Femur (tissue), 1 donor: ENCODE measurements at regions not wholly inside any gene's neighbourhood (a gene's known extent, or its start where the extent isn't known, plus 50 kb on each side); places are given as distances from the start of the nearest gene placed in this dataset.
"Not testable (repeated sequence)": the region's sequence is repeated elsewhere in the genome, so short reads cannot be mapped to it uniquely, and the experiment has no call there.

ENCODE experiments used
- DNase-seq: peaks from one replicate; pipeline ENCODE4 v3.0.0-alpha.2; 2017

DNA sequence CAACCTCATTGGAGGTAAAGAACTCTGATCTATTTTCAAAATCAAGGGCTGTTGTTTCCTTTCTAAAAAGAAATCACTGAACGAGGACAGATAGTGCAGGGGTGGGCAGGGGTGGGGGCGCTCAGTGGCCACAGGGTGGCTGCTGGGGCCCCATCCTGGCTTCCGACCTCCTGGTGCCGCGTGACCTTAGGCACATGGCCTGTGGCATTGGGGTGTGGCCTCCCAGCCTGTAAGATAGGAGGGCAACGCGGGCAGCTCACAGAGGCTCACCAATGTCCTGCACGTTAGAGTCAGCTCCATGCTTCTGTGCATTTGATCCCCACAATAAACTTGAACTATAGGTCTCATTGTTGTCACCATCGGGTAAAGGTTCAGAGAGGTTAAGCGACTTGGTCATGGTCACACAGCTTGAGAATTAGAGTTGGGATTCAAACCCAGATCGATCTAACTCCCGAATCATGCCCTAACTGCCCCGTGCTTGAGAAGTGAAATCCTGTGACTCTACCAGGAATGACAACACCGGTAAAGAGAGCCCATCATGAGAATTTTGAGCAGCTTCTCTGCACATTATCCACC is 148.0 kb upstream of the SLC6A11 start:
- no peak for DNase-seq

DNA sequence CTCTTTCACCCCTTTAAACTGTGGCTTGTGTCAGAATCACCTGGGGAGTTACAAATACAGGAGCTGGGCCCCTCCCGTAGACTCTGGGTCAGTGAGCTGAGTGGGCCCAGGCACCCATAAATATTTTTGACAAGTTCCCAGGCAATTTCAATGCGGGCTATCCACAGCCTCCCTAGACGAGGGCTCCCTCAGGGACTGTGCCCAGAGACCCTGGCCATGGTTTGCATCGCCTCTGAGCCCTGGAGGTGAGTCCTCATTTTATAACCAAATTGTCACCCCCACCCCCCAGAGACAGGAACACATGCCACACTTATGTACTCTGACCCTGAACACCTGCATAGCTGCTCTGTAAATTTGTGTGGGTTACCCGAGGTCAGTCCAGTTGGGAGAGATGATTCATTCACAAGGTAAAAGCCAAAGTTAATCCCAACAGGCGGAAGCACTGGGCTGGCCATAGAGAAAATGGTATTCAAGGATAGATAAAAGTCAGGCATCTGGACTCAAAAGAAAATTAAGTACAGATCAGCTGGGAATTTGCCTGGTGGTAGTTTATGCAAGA is 146.5 kb upstream of the SLC6A11 start:
- DNase-seq, result no peak

DNA sequence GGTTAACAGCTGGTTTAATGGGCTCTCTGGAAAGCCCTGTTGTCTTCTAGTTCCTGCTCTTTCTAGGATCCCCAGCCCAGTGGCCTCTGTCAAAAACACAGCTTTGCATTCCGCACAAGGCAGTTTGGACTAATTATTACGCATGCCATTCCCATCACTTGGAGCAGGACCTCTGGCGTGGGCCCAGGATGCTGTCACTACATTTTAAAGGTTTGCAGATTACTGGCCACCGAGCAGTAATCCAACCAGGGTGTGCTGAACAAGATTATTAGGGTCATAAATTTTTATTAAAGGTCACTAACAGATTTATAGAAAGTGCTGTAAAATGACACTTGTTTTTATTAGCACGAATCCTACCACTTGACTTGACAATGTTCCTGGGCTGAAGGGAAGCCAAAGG is 143.6 kb upstream of the SLC6A11 start:
- no peak for DNase-seq

DNA sequence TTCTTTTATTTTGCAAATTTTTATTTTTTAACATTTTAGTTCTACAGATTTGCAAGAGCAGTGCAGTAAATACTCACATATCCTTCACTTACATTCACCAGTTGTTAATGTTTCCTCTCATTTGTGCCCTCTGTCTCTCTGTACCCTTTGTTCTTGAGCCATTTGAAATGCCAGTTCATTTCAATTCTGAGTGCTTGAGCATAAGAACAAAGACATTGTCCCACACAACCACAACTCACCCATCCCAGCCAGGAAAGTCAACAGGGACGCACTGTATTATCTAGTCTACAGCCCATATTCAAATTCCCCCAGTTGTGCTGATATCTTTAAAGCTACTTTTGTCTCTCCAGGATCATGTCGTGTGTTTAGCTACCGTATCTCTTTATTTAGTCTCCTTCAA is 141.4 kb upstream of the SLC6A11 start:
- DNase-seq, result no peak

DNA sequence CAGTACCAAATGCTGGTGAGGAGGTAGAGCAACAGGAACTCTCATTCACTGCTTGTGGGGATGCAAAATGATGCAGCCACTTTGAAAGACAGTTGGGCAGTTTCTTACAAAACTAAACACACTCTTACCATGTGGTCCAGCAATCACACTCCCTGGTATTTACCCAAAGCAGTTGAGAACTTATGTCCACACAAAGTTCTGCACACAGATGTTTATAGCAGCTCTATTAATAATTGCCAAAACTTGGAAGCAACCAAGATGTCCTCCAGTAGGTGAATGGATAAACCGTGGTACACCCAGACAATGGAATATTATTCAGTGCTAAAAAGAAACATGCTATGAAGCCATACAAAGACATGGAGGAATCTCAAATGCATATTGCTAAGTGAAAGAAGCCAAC is 139.1 kb upstream of the SLC6A11 start:
- DNase-seq, result no peak

DNA sequence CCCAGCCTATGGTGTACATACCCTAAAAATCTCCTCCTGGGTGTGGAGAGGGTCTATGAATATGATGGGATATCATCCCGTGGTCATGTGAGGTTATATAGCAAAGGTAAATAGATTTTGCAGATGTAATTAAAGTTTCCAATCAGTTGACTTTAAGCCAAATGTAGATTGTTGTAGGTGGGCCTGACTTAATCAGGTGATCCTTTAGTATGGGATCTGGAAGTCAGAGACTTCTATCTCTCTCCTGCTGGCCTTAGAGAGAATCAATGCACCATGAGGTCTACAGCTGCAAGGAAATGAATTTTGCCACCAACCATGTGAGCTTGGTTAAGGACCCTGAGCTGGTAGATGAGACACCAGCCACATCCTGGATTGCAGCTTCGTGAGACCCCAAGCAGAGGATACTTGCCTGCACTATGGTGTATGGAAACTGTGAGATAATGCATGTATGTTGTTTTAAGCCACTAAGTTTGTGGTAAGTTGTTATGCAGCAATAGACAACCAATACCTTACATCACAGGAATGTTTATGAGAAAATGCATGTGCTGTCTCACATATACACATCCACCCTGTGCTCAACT is 137.1 kb upstream of the SLC6A11 start:
- DNase-seq, result no peak

DNA sequence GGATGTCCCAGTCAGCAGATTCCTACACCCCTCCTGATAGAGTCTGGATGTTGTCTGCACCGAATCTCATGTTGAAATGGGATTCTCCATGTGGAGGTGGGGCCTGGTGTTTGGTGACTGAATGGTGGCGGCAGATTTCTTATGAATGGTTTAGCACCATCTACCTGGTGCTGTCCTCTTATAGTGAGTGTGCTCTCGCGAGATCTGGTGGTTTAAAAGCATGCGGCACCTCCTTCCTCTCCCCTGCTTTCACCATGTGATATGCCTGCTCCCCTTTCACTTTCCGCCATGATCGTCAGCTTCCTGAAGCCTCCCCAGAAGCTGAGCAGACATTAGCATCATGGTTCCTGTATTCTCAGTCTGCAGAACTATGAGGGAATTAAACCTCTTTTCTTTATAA is 135.2 kb upstream of the SLC6A11 start:
- DNase-seq, result no peak

DNA sequence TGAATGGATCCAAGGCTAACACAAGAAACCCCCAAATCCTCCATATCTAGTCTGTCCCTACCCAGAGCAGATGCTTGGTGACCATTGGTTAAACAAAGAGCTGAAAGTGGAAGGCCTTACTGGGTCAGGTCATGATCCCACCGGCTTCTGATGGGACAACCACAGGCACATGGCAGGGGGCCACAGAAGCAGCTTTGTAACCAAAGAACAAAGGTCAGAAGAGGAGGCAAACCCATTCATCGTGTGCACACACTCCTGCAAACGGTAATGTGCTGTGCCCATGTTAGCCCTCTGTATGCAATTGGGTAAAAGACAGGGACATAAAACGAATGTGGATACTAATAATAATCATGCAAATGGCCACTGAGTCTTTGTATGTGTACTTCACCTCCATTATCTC is 133.3 kb upstream of the SLC6A11 start:
- DNase-seq, result no peak

DNA sequence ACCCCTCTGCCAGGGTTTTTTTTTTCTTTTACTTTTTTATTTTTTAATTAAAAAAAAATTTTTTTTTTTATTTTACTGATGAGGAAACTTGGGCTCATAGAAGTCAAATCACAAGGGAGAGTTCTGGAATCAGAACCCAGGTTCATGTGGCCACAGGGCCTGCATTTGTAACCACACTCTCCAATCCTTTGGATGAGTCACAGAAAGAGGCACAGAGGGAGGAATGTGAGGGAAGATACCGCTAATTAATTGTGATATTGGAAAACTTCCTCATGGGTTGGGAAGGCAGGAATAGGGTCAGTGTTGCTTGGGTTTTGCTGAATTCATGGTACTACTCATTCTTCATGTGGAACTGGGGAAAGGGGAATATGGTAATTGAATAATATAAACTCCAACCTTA is 132.9 kb upstream of the SLC6A11 start:
- DNase-seq, result no peak

DNA sequence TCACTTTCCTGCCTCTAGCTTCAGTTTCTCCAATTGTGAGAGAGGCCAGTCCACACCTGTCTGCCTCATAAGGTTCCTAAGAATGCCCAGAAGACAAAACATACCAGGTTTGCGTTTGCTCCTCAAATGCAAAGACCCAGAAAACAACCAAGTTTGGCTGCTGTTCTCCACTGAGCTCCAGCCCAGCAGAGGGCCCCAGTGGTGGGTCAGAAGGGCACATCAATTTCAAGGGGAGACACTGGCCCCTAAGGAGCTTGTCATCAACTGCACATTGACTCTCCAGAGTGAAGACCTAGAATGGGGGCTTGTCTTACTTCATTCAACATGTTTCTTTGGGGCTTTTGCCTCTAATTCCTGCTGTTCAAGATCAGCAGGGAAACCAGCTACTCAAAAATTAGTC is 127.9 kb upstream of the SLC6A11 start:
- DNase-seq, result no peak

DNA sequence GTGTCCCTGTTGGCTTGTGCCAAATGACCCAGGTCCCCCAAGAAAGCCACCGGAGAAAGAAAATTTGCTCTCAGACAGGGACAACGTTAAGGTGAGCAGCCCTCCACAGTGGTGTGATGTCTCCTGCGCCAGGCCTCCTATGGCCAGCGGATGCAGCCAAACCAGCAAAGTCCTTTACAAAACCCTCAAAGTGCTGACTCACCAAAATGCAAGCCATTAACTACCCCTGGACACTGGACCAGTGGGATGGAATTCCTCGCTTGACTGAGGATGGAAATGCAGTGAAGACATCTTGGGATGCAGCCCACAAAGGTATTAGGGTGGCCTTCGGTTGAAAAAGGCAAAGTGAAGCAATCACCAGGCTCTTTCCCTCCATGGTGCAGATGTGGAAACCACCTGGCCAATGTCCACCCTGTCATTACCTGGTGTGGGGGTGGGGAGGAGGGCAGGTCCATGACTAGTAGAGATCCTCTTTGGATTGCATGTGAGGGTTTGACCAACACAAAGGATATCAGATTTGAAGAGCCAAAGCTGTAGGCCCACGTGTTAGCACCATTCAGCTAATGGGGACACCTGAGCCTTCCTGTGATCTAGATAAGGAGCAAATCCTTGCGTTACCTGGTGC is 127.4 kb upstream of the SLC6A11 start:
- no peak for DNase-seq

DNA sequence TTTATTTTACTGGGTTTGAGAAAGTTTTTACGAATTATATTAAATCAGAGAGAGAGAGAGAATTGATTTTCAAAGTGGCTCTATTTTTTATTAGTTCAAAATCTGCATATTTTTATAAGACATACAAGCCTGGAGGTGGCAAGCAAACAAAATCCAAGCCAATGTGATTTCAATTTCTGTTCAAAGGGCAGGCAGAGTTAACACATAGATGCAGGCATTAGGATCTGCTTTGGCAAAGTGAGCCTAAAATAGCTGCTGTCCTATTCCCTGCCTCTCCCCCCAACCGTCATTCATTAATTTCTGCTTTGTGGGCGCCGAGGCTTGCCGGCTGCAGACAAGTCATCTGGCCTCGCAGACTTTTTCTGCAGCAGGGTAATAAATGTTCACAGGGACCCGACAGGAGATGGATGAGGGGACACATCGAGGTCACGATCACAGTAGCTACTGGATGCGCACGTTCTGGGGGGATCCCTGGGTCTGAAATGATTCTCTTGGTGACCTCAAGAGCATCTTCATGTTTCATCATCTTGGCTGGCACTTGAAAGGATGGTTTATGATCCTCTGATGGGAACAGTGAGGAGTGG is 123.9 kb upstream of the SLC6A11 start:
- DNase-seq, result no peak

DNA sequence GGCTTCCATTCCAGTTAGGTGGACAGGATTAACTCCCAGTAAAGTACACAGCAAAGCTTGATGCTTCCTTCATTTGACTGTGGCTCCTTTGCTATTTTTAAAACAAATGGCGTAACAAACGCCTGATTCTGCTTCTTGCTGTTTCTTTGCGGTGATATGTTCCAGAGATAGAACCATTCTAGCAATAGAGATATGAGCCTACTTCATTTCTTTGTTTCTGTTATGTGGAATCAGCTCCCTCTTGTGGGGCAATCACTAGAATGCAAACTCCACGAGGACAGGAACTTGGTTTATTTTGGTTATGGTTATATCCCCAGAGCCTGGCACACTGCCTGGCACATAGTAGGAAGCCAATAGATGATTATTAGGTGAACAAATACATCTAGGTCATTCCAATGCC is 122.6 kb upstream of the SLC6A11 start:
- no peak for DNase-seq

DNA sequence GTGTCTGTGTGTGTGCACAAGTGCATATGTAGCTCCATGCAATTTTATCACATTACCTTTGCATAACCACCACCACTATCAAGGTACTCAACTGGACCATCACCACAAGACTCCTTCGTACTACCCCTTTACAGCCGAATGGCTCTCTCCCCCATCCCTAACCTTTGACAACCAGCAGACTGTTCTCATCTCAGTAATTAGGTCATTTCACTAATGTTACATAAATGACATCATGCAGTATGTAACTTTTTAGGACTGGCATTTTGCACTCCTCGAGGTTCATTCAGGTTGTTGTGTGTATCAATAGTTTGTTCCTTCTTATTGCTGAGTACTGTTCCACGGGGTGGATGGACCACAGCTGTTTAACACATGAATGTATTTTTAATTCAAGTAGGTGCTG is 121.8 kb upstream of the SLC6A11 start:
- no peak for DNase-seq

DNA sequence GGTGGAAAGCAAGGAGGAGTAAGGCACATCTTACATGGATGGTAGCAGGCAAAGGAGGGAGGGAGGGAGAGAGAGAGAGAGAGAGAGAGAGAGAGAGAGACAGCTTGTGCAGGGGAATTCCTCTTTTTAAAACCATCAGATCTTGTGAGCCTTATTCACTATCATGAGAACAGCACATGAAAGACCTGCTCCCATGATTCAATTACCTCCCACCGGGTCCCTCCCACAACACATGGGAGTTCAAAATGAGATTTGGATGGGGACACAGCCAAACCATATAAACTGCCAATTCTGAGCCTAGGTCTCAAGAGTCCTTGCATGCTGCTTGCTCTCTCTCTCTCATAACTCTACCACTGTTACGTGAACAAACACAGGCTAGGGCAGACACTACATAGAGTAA is 120.8 kb upstream of the SLC6A11 start:
- not testable (repeated sequence) for DNase-seq

DNA sequence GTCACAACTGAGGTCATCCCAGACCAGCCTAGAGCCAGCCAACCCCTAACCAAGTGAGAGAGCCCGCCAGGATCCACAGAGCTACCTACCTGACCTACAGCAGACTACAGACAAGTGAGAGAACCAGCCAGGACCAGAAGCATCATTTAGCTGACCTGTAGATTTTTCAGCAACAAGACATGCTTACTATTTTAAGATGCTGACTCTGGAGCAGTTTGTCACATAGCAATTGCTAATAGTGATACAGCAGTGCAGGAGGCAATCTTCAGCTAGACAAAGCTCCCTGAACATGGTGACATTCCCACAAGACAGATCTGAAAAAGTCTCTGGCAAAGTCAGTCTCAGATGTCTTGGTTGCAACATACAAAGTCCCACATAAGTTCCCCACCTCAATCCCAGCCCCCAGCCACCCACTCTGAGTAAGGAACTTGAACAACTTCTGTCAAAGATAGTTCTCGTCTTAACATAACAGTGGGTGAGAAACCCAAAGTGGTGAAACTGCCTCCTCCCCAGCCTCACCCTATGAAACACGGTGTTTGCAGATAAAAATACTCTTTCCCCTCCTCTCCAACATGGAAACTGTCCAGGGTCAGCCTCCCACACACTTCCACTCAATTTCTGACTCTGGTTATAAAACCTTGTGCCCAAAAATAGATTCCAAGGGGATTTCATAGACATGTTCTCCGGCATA is 120.3 kb upstream of the SLC6A11 start:
- DNase-seq, result no peak

DNA sequence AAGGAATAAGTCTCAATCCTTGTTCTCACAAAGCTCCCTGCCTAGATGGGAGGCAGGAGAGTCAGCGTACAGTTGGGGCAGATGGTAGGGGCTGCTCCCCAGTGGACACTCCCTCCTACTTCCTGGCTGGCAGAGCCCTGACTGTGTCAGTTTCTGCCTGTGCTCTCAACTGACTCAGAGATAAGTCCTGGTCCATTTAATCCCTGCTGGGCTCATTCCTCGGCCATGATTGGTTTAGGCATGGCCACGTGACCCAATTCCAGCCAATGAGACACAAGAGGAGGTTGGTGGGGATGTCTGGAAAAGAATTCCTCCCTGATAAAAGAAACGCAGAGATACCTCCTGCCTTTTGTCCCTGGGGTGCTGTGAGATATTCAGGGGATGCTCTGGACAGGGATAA is 118.1 kb upstream of the SLC6A11 start:
- no peak for DNase-seq

DNA sequence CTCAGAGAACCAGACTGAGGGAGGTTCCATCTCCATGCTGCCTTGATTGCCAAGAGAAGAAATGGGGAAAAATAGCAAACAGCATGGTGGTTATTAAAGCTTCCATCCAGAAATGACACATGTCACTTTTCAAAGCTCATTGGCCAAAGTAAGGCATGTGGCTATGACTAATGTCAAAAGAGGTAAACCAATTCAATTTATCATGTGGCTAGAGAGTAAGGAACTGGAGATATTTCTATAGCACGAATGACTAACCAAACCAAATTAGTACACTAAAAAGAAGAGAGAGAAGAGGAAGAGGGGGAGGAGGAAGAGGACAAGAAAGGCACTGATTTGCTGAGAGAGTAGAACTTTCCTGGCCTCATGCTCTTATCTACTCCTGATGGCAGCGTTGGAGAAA is 115.2 kb upstream of the SLC6A11 start:
- no peak for DNase-seq

DNA sequence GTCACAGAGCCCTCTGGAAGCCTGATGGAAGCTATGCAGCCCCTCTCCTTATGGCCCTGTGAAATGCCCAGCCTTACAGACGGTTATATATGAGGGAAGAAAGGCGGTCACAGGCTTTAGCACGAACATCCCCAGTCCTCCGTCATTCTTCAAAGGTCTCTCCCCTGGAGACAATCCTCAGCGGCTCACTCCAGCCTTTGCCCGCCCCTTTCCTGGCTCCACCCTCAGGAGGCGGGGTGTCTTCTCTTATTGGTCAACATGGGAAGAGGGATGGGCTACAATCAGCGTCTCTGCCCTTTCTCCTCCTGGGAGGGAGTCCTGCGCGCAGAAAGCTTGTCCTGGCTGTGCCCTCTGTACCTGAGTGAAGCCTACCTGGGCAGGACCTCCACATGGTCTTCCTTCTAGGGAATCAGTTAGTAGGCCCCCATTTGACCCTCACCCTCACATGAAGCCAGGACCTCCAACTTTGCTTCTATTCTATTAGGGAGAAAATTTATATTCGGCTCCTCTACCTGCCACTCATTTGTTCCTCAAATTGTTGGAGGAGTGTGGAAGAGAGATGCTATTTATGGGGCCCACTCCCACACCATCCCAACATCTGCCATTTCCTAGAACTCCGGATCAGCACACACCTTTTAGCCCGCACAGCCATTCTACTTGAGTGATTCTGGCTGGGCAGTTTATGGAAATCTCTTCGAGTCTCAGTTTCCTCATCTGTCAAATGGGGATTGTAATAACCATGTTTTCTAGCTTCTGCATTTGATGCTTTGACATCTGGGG is 112.9 kb upstream of the SLC6A11 start:
- DNase-seq, result no peak

DNA sequence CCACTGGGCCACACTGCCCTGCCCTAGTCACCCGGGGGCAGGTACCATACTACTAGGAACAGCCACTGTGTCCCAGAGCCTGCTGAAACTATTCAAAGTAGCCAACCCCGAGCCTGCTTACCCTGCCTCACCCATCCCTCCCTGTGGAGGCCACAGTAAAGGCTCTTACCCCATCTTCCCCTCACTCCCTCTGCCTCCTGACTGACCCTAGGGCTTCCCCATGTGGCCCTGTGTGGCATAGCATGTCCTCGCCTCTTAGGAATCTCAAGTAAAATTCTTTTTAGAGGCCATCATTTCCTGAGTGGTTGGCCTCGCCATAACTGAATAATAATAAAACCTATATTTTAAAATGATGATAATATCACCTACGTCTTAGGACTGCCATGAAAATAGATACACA is 112.2 kb upstream of the SLC6A11 start:
- no peak for DNase-seq

DNA sequence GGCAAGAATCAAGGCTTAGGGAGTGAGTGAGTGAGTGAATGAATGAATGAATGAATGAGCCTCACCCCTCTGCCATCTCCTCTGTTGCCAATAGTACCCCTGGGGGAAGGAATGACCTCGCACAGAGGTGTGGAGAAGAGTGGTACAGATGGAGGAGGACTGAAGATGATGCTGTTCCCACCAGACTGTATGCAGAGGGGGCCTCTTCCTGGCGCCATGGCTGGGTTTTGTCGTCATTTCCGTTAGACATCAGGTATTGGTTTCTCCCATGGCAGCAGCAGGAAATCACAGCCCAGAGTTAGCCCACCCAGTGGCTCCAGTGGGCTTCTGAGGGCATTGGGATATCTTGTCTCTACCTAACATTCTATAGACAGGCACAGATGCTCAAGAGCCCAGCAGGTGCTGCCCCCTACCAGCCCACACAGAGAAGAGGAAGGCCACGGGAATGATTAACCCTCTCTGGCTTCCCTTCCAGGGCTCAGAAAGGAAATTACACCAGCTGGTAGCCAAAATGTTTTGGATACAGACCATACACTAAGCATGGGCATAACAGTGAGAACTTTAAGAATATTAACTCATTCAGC is 109.8 kb upstream of the SLC6A11 start:
- no peak for DNase-seq

DNA sequence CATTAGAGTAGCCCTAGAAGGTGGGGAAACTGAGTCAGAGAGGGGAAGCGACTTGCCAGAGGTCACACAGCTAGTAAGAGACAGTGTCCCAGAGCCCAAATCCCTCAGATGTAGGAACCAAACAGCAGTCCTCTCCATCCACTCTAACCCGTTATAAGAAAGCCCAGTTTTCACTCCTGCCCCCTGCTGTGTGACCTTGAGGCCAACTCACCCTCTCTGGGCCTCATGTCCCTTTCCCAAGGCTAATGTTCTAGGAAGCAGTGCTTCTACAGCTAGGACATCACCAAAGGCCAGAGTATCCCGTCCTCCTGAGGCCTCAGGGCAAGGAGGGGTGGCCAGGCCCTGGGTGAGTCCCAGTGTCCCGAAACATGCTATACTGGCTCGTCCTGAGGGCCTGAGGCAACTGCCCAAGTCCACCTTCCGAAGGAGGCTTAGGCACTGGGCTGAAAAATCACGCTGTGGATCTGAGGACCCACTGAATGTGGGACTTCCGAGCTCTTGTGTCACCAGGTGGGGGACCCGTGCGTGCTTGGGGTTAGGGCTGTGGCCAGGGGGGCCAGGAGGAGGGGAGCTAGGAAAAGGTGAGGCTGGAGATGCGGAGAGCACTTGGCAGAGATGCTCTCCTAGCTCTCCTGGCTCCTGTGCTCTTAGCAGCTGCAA is 109.2 kb upstream of the SLC6A11 start:
- DNase-seq, result no peak
